SJSA1 (cell line): ENCODE measurements at regions not wholly inside any gene's neighbourhood (a gene's known extent, or its start where the extent isn't known, plus 50 kb on each side); places are given as distances from the start of the nearest gene placed in this dataset.

Source experiments
- DNase-seq, 2 experiments: peaks; one replicate each; pipeline ENCODE4 v3.0.0-alpha.2; 2015 to 2020; ENCODE audit warnings: low spot score in 2 of 2, low read depth in 1 of 2
- H3K27ac ChIP-seq: fragments of 250-450 bp; sonication (Bioruptor Pico); 2 replicates; pipeline ENCODE4 v1.5.1; 2020; ENCODE audit warnings: mild to moderate bottlenecking, moderate library complexity
- H3K27me3 ChIP-seq: fragments of 250-450 bp; sonication (Bioruptor Pico); replicated peaks from 2 replicates; pipeline ENCODE4 v1.5.1; 2020; ENCODE audit warnings: mild to moderate bottlenecking, moderate library complexity
- H3K36me3 ChIP-seq: fragments of 250-450 bp; sonication (Bioruptor Pico); 2 replicates; pipeline ENCODE4 v1.5.1; 2020; ENCODE audit warnings: mild to moderate bottlenecking
- H3K4me1 ChIP-seq: fragments of 250-450 bp; sonication (Bioruptor Pico); replicated peaks from 2 replicates; pipeline ENCODE4 v1.6.1; 2021; ENCODE audit warnings: mild to moderate bottlenecking
- H3K4me3 ChIP-seq: fragments of 250-450 bp; sonication (Bioruptor Pico); 2 replicates; pipeline ENCODE4 v1.5.1; 2020; ENCODE audit warnings: mild to moderate bottlenecking
- H3K9me3 ChIP-seq: fragments of 250-450 bp; sonication (Bioruptor Pico); replicated peaks from 2 replicates; pipeline ENCODE4 v1.5.1; 2020; ENCODE audit warnings: mild to moderate bottlenecking

DNA sequence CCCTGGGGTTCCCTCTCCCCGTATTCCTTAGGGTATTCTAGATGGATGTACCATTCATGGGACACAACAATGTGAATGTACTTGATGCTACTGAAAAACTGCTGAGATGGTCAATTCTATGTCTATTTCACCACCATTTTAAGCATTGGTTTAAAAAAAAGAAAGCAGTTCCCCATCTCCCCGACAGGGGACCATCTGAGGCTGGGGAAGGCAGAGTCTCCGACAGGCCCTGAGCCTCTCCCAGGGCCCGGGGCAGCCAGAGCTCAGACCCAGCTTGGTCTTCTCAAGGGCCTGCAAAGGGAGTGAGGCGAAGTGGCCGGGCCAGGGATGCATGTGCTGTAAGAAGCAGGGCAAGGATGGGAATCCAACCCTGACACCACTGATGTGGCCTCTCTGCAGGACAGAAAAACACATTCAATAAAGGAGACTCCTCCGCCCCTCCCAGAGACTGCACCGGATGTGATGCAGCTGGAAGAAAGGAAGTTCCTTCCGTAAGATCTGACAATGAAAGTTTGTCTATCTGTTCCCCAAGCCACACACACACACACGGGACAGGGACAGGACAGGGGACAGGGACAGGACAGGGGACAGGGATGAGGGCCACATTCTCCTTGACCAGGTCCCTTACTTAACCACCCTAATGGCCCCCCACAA, 234.1 kb downstream of the BCL11B start:
- peak overlapping the region; percentile 33 for H3K27ac ChIP-seq
- H3K4me1 ChIP-seq: peaks cover 43% of the 10 kb centered on the region
- H3K4me3 ChIP-seq: no peak overlapping the region
- H3K9me3 ChIP-seq: no peaks in the 10 kb centered on the region
- H3K36me3 ChIP-seq: no peaks in the 10 kb centered on the region
- peak; percentile 11 to 38 for DNase-seq
- H3K27me3 ChIP-seq: no peaks in the 10 kb centered on the region

DNA sequence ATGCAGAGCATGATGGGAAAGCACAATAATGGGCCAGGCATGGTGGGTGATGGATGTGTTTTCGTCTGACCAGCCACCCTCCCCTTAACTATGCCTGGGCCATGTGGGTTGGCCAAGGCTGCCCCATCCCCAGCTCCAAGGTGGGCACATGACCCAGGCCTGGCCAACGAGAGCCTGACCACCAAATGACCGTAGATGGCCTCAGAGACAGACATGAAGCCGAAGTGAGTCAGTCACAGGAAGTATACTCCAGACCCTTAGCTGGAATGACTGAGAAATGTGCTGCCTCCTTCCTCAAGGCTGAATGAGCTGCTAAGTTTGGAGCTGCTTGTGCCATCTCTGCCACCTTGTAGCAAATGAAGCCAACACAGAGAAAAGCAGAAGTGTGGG, 233.6 kb downstream of the BCL11B start:
- Histone ChIP-seq H3K9me3 (no peaks in the 10 kb centered on the region), H3K36me3 (no peaks in the 10 kb centered on the region), H3K4me3 (no peak overlapping the region), H3K27me3 (no peaks in the 10 kb centered on the region), H3K4me1 (peaks cover 43% of the 10 kb centered on the region), H3K27ac (peak overlapping the region; percentile 33)
- peak; percentile 42 to 67 for DNase-seq

DNA sequence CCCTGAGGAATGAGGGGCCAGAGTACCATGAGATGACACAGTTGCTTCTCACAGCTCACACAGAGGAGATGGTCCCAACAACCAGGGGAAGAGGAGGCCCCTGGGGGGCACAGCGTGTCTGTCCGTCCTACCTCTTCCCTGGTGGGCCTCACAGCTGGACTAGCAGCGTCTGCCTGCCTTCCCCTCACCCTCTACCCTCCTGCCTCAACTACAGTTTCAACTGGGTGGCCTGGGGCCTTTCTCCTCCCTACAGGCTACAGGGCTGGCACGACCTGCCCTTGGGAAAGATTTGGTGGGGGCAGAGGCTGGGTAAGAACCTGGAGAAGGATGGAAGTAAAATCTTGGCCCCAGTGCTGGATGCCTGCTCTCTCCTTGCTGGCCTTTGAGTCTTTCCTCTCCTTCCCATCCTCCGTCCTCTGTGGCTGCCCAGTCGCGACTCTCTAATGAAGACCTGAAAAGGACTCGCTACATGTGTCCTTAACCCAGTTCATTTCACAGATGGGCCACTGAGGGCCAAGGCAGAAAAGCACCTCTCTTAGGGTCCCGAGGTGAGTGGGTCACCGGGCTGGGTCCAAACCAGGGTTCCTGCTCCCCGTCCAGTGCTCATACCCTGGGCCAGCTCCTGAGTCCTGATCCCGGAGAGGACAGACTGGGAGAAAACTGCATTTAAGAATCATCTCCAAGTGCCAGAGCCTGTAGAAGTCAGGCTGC, 232.5 kb downstream of the BCL11B start:
- H3K36me3 ChIP-seq: no peaks in the 10 kb centered on the region
- H3K9me3 ChIP-seq: no peaks in the 10 kb centered on the region
- H3K27me3 ChIP-seq: no peaks in the 10 kb centered on the region
- H3K4me1 ChIP-seq: peaks cover 35% of the 10 kb centered on the region
- H3K27ac ChIP-seq: no peak overlapping the region
- DNase-seq: no peak
- no peak overlapping the region for H3K4me3 ChIP-seq

DNA sequence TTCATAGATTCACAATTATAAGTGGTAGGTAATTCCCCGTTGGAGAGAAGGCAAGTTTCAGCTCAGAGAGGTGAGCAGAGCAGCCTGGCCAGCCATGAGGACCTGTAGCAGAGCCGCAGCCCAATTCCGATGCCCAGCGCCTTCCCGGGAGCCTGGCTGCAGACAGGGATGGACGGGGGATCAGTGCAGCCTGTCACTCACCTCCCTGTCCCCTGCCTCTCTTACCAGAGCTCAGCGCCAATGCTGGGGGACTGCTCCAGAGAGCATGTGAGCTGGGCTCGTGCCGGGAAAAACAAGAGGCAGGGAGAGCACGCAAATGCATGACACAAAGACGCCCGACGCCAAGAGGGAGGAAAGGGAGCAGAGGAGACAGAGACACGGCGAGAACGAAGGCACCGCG, 231.9 kb downstream of the BCL11B start:
- Histone ChIP-seq H3K36me3 (no peaks in the 10 kb centered on the region), H3K4me3 (no peak overlapping the region), H3K27ac (no peak overlapping the region), H3K4me1 (peaks cover 30% of the 10 kb centered on the region), H3K27me3 (no peaks in the 10 kb centered on the region), H3K9me3 (no peaks in the 10 kb centered on the region)
- DNase-seq: no peak

DNA sequence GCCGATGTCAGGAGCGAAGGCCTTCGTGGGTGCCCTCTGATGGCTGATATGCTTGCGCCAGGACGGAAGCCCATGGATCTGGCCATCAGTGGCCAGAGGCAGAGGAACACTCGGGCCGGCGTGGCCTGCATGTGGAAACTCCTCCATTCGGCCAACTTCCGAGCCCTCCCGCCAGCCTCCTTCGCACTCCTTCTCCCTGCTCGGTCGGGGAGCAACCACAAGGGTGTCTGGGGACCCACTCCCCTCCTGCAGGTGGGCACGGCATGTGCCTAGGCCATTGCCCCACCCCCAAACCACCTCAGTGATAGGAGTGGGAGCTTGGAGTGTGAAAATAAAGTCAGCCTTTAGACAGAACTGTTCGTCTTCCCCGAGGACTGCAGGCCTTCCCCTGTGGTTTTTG, 231.3 kb downstream of the BCL11B start:
- Histone ChIP-seq H3K27ac (no peak overlapping the region), H3K9me3 (no peaks in the 10 kb centered on the region), H3K27me3 (no peaks in the 10 kb centered on the region), H3K4me3 (no peak overlapping the region), H3K4me1 (peaks cover 23% of the 10 kb centered on the region), H3K36me3 (no peaks in the 10 kb centered on the region)
- no peak for DNase-seq

DNA sequence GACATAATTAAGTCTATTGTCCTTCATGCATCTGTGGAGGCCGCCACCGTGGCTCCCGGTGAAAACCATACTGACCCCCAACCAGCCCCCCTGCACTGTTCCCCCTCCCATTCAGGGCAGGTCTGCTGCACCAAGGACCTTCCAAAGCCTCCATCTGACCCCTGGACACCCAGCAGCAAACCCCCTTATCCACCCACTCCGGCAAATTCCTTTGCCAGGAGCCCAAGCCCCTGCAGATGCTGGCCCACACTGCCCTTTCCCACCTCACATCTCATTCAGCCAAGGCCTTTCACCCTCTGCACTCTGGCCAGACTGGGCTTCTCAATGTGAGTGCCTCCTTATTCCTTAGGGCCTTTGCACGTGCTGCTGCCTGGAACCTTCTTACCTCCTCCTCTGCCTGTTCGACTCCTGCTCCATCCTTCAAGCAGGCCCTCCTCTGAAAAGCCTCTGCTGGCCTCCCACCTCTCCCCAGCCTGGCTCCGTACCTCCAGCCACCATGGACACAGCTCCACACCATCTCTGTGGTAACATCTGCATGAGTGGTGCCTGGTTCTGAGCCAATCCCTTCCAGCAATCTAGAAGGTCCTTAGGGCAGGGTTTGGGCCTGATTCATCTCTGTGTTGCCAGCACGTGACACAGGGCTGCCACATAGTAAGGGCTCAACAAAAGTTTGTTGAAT, 230.7 kb downstream of the BCL11B start:
- Histone ChIP-seq H3K36me3 (no peaks in the 10 kb centered on the region), H3K27me3 (no peaks in the 10 kb centered on the region), H3K4me1 (peaks cover 17% of the 10 kb centered on the region), H3K4me3 (no peak overlapping the region), H3K9me3 (no peaks in the 10 kb centered on the region), H3K27ac (no peak overlapping the region)
- DNase-seq: no peak

DNA sequence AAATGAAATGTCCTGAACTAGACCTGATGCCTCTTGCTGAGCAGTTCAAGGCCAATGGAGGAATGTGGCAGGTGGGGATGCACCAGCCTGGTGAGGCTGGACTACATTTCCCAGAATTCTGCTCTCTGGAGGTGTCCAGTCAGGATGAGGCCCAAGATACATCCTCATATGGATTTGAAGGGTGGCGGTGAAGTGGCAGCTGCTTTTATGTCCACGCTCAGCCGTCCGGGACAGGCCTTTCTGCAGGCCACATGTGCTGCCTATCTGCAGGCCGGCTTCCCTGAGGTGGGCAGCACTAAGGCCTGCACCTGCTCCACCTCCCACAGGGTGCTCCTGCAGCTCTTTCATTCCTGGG, 230.2 kb downstream of the BCL11B start:
- no peak overlapping the region for H3K4me3 ChIP-seq
- H3K9me3 ChIP-seq: no peaks in the 10 kb centered on the region
- H3K4me1 ChIP-seq: peaks cover 12% of the 10 kb centered on the region
- DNase-seq: no peak
- H3K27ac ChIP-seq: no peak overlapping the region
- H3K36me3 ChIP-seq: no peaks in the 10 kb centered on the region
- no peaks in the 10 kb centered on the region for H3K27me3 ChIP-seq

DNA sequence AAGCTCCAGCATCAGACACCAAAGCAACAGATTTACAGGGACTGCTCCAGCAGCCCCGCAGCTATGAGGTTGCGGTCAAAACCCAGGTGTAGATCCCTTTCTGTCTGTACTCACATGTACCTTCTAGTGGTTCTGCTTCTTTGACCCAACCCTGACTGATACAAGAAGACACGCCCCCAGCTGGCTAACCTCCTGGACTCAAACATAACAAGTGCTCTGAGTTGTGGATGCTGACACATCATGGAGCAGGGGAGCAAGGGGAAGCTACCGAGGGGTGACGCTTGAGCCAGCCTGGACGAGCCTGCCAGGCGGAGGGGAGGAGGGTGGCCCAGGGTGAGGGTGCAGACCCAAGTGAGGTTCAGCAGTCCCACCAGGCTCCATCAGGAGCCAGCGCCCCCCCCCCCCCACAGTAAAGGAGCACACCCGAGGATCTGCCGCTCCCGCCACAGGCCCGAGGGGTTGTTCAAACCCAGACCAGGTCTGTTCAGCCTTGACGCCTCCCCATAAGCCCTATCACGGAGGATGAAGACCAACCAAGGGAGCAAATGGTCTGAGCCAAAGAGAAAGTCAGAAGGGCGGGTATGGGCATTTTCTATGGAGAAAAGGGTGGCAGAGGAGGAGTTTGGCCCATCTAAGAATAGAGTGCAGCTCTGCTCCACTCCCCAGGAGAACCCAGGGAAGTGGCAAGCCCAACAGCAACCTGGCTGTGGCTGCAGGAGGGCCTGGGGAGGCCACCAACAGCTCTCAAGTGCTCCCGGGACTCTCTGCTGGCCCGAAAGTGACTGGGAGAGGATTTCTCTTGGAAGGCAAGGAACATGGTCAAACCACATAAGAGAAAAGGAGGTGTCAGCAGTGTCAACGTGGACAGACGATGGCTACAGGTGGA, 229.4 kb downstream of the BCL11B start:
- H3K9me3 ChIP-seq: no peaks in the 10 kb centered on the region

DNA sequence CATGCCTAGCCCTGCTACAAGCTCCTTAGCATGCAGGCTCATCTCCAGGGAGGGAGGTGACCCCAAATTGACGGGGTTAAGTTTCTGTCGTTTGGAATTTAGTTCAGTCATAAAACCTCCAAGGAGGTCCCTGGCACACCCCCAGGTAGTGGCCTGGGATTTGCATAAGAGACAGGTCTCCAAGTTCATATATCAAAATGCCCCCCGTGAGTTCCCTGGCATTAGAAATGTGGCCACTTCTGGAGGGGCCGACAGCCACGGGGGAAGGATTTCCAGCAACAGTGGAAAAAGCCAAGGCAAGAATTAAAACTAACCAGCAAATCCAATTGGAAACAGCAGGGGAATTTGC, 228.8 kb downstream of the BCL11B start:
- no peaks in the 10 kb centered on the region for H3K27me3 ChIP-seq
- no peaks in the 10 kb centered on the region for H3K9me3 ChIP-seq
- peaks cover 11% of the 10 kb centered on the region for H3K4me1 ChIP-seq
- H3K27ac ChIP-seq: no peak overlapping the region
- DNase-seq: no peak
- H3K36me3 ChIP-seq: no peaks in the 10 kb centered on the region
- H3K4me3 ChIP-seq: no peak overlapping the region

More for the DNA sequence above, 229.4 kb downstream of the BCL11B start:
- H3K36me3 ChIP-seq: no peaks in the 10 kb centered on the region
- H3K27me3 ChIP-seq: no peaks in the 10 kb centered on the region
- no peak overlapping the region for H3K27ac ChIP-seq
- no peak overlapping the region for H3K4me3 ChIP-seq
- H3K4me1 ChIP-seq: peaks cover 15% of the 10 kb centered on the region
- no peak for DNase-seq

DNA sequence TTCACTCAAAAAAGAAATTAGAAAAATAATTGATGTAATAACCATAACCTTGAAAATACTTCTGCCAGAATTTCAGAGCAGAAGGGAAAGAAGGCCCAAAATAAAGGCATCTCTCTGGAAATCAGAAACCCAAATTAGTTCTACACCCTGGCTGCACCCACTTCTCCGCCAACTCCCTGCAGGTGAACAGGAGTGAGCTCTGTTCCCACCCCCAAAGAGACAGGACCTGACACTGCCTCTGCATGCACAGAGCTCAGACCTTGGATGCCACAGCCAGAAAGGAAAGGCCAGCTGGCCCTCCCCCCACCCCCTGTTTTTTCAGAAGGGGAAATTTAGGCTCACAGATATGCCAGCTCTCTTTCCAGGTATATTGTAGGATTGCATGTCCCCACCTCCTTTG, 228.2 kb downstream of the BCL11B start:
- Histone ChIP-seq H3K27ac (no peak overlapping the region), H3K9me3 (no peaks in the 10 kb centered on the region), H3K27me3 (no peaks in the 10 kb centered on the region), H3K4me3 (no peak overlapping the region), H3K4me1 (peaks cover 6% of the 10 kb centered on the region), H3K36me3 (no peaks in the 10 kb centered on the region)
- no peak for DNase-seq

DNA sequence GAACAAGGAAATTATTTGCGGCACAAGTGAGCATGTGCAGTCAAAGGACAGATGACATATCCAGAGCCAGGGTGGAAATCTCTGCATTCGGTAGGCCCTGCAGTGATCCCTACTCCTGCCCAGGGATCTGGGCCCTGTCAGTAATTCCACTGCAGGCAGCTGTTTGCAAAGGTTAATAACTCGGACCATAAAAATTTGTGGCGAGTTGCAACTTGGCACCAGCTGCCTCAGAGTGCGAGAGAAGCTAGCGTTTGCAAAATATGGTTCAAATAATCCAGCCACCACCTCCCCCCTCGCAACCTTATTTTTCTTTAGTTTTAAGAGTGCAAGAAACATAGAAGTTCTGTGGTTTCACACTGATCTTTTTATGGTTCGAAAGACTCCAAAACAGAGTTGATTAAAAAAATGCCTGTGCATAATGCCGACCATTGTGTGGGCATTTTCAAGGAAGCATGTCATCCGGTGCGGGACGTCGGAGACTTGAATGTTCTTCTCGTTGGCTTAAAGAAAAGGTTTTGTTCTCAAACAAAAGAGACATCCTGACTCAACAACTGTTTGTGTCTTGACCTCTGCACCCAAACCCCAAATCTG, 224.5 kb downstream of the BCL11B start:
- no peak overlapping the region for H3K4me3 ChIP-seq
- H3K27me3 ChIP-seq: no peaks in the 10 kb centered on the region
- peaks cover 3% of the 10 kb centered on the region; the same call in 1 of the 2 replicates for H3K9me3 ChIP-seq
- H3K4me1 ChIP-seq: 0 out of 2 replicates have a peak, but pooled peaks cover 5% of the 10 kb centered on the region
- H3K27ac ChIP-seq: no peak overlapping the region
- H3K36me3 ChIP-seq: no peaks in the 10 kb centered on the region
- DNase-seq: peak in 1 of 2 experiments; percentile 25

DNA sequence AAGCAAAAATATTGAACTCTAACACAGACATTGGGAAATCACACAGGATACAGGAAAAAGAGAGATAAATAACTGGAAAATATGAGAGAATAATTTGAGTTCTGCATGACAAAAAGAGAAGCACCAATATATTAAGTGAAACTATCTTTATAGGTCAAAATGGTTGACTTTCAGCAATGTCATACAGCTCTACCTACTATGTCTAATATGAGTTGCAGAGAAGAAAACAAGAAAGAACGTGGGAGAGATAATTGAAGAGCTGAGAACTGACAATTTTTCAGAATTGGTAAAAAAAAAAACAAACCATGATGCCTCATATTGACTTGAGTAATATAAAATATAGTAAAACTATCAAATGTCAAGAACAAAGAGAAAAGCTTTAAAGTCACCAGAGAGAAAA, 221.7 kb downstream of the BCL11B start:
- Histone ChIP-seq H3K36me3 (no peaks in the 10 kb centered on the region), H3K9me3 (peaks cover 3% of the 10 kb centered on the region), H3K27me3 (no peaks in the 10 kb centered on the region), H3K4me3 (no peak overlapping the region), H3K4me1 (0 out of 2 replicates have a peak, but pooled peaks cover 5% of the 10 kb centered on the region), H3K27ac (no peak overlapping the region)
- DNase-seq: no peak

DNA sequence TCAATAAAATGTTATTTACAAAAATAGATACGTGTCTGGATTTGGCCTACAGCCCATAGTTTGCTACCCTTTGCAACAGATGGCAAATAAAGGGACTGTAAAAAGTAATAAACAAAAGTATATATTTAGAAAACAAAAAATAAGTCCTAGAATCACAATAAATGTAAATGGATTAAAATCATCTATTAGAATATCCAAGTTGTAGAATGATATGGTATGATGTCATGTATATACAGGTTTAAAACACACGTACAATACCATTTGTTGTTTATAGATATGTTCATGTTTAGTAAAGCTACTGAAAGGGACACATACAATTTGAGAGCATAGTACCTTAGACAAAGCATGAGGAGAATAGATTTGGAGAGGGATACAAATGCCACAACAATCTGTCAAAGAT, 219.5 kb downstream of the BCL11B start:
- H3K36me3 ChIP-seq: no peaks in the 10 kb centered on the region
- peaks cover 3% of the 10 kb centered on the region for H3K9me3 ChIP-seq
- H3K27ac ChIP-seq: no peak overlapping the region
- DNase-seq: no peak
- no peaks in the 10 kb centered on the region for H3K27me3 ChIP-seq
- 0 out of 2 replicates have a peak, but pooled peaks cover under 1% of the 10 kb centered on the region for H3K4me1 ChIP-seq
- H3K4me3 ChIP-seq: no peak overlapping the region
